ENCODE measurements at regions not wholly inside any gene's neighbourhood (a gene's known extent, or its start where the extent isn't known, plus 50 kb on each side); places are given as distances from the start of the nearest gene placed in this dataset.
"Not testable (repeated sequence)": the region's sequence is repeated elsewhere in the genome, so short reads cannot be mapped to it uniquely, and the experiment has no call there.

GRCh38 chr17:16857746-16858145 is 114.2 kb downstream of the TNFRSF13B start:
- not testable (repeated sequence) for DNase-seq; H3K9me3 ChIP-seq (ENCODE audit: insufficient read depth, low read length, severe bottlenecking); H3K27me3 ChIP-seq (ENCODE audit: insufficient read depth, low read length, poor library complexity); H3K9ac ChIP-seq (ENCODE audit: low read depth, low read length); H3K4me2 ChIP-seq (ENCODE audit: insufficient read depth, low read length); H3K4me3 ChIP-seq (ENCODE audit: low read depth in 1 of 2, low read length in 2 of 2); H3K36me3 ChIP-seq (ENCODE audit: insufficient read depth, low read length); ATAC-seq (ENCODE audit: insufficient read depth, low read depth); H3K27ac ChIP-seq (ENCODE audit: low read length); H3K4me1 ChIP-seq (ENCODE audit: insufficient read depth, low read length); H3K79me2 ChIP-seq (ENCODE audit: insufficient read depth, low read length); H4K20me1 ChIP-seq (ENCODE audit: insufficient read depth, low read length); H2AFZ ChIP-seq (ENCODE audit: low read depth, low read length)

GRCh38 chr17:16856846-16857245 is 115.1 kb downstream of the TNFRSF13B start:
- not testable (repeated sequence) for ATAC-seq (ENCODE audit: insufficient read depth, low read depth); H3K79me2 ChIP-seq (ENCODE audit: insufficient read depth, low read length); H3K4me2 ChIP-seq (ENCODE audit: insufficient read depth, low read length)

GRCh38 chr17:16856171-16856570 is 115.7 kb downstream of the TNFRSF13B start:
- not testable (repeated sequence) for H3K27ac ChIP-seq (ENCODE audit: low read length); H4K20me1 ChIP-seq (ENCODE audit: insufficient read depth, low read length); H3K36me3 ChIP-seq (ENCODE audit: insufficient read depth, low read length); H3K9me3 ChIP-seq (ENCODE audit: insufficient read depth, low read length, severe bottlenecking); ATAC-seq (ENCODE audit: insufficient read depth, low read depth); H2AFZ ChIP-seq (ENCODE audit: low read depth, low read length); H3K4me2 ChIP-seq (ENCODE audit: insufficient read depth, low read length); H3K4me3 ChIP-seq (ENCODE audit: low read depth in 1 of 2, low read length in 2 of 2); H3K79me2 ChIP-seq (ENCODE audit: insufficient read depth, low read length); DNase-seq; H3K4me1 ChIP-seq (ENCODE audit: insufficient read depth, low read length); H3K27me3 ChIP-seq (ENCODE audit: insufficient read depth, low read length, poor library complexity); H3K9ac ChIP-seq (ENCODE audit: low read depth, low read length)

More at GRCh38 chr17:16856846-16857245, 115.1 kb downstream of the TNFRSF13B start:
- H3K36me3 ChIP-seq (ENCODE audit: insufficient read depth, low read length); H3K9me3 ChIP-seq (ENCODE audit: insufficient read depth, low read length, severe bottlenecking); H2AFZ ChIP-seq (ENCODE audit: low read depth, low read length); H3K4me3 ChIP-seq (ENCODE audit: low read depth in 1 of 2, low read length in 2 of 2); H3K27ac ChIP-seq (ENCODE audit: low read length); H4K20me1 ChIP-seq (ENCODE audit: insufficient read depth, low read length); H3K9ac ChIP-seq (ENCODE audit: low read depth, low read length); DNase-seq; H3K27me3 ChIP-seq (ENCODE audit: insufficient read depth, low read length, poor library complexity); H3K4me1 ChIP-seq (ENCODE audit: insufficient read depth, low read length): not testable (repeated sequence)

GRCh38 chr17:16854636-16855035 is 117.3 kb downstream of the TNFRSF13B start:
- not testable (repeated sequence) for DNase-seq; ATAC-seq (ENCODE audit: insufficient read depth, low read depth); H3K9me3 ChIP-seq (ENCODE audit: insufficient read depth, low read length, severe bottlenecking); H2AFZ ChIP-seq (ENCODE audit: low read depth, low read length); H3K4me1 ChIP-seq (ENCODE audit: insufficient read depth, low read length); H3K4me2 ChIP-seq (ENCODE audit: insufficient read depth, low read length); H3K79me2 ChIP-seq (ENCODE audit: insufficient read depth, low read length); H3K36me3 ChIP-seq (ENCODE audit: insufficient read depth, low read length); H3K27ac ChIP-seq (ENCODE audit: low read length); H4K20me1 ChIP-seq (ENCODE audit: insufficient read depth, low read length); H3K4me3 ChIP-seq (ENCODE audit: low read depth in 1 of 2, low read length in 2 of 2); H3K9ac ChIP-seq (ENCODE audit: low read depth, low read length); H3K27me3 ChIP-seq (ENCODE audit: insufficient read depth, low read length, poor library complexity)

- no peak overlapping the region for H3K4me2 ChIP-seq (ENCODE audit: insufficient read depth, low read length)
- H3K27me3 ChIP-seq (ENCODE audit: insufficient read depth, low read length, poor library complexity): no peaks in the 10 kb centered on the region
- H3K4me3 ChIP-seq (ENCODE audit: low read depth in 1 of 2, low read length in 2 of 2): no peak overlapping the region
- ATAC-seq (ENCODE audit: insufficient read depth, low read depth): no peak
- TF ChIP-seq EZH2 (IDR thresholded peaks at IDR 0.05; ENCODE audit: borderline replicate concordance, low read depth, low read length, severe bottlenecking) (no peak), CTCF (IDR thresholded peaks at IDR 0.05; ENCODE audit: borderline replicate concordance, extremely low read depth, low read length, poor library complexity, severe bottlenecking) (no peak)
- H3K27ac ChIP-seq (ENCODE audit: low read length): no peak overlapping the region
- no peak for DNase-seq
- H3K36me3 ChIP-seq (ENCODE audit: insufficient read depth, low read length): no peaks in the 10 kb centered on the region
- no peaks in the 10 kb centered on the region for H3K79me2 ChIP-seq (ENCODE audit: insufficient read depth, low read length)
- H3K9me3 ChIP-seq (ENCODE audit: insufficient read depth, low read length, severe bottlenecking): no peaks in the 10 kb centered on the region
- H4K20me1 ChIP-seq (ENCODE audit: insufficient read depth, low read length): no peaks in the 10 kb centered on the region
- no peak overlapping the region for H3K9ac ChIP-seq (ENCODE audit: low read depth, low read length)
- no peak overlapping the region for H2AFZ ChIP-seq (ENCODE audit: low read depth, low read length)
- H3K4me1 ChIP-seq (ENCODE audit: insufficient read depth, low read length): no peaks in the 10 kb centered on the region
Observed at GRCh38 chr17:16853661-16854320, 118.1 kb downstream of the TNFRSF13B start.

GRCh38 chr17:16849861-16850260 is 122.1 kb downstream of the TNFRSF13B start:
- not testable (repeated sequence) for H3K9me3 ChIP-seq (ENCODE audit: insufficient read depth, low read length, severe bottlenecking); H3K27me3 ChIP-seq (ENCODE audit: insufficient read depth, low read length, poor library complexity); H4K20me1 ChIP-seq (ENCODE audit: insufficient read depth, low read length); H3K4me1 ChIP-seq (ENCODE audit: insufficient read depth, low read length); DNase-seq; H3K4me3 ChIP-seq (ENCODE audit: low read depth in 1 of 2, low read length in 2 of 2); H3K4me2 ChIP-seq (ENCODE audit: insufficient read depth, low read length); ATAC-seq (ENCODE audit: insufficient read depth, low read depth); H3K27ac ChIP-seq (ENCODE audit: low read length); H3K79me2 ChIP-seq (ENCODE audit: insufficient read depth, low read length); H3K9ac ChIP-seq (ENCODE audit: low read depth, low read length); H2AFZ ChIP-seq (ENCODE audit: low read depth, low read length); H3K36me3 ChIP-seq (ENCODE audit: insufficient read depth, low read length)

- H3K27me3 ChIP-seq (ENCODE audit: insufficient read depth, low read length, poor library complexity); H3K9ac ChIP-seq (ENCODE audit: low read depth, low read length); H3K9me3 ChIP-seq (ENCODE audit: insufficient read depth, low read length, severe bottlenecking); ATAC-seq (ENCODE audit: insufficient read depth, low read depth); H3K36me3 ChIP-seq (ENCODE audit: insufficient read depth, low read length); H3K79me2 ChIP-seq (ENCODE audit: insufficient read depth, low read length); H3K27ac ChIP-seq (ENCODE audit: low read length); H3K4me3 ChIP-seq (ENCODE audit: low read depth in 1 of 2, low read length in 2 of 2); H3K4me1 ChIP-seq (ENCODE audit: insufficient read depth, low read length); DNase-seq; H3K4me2 ChIP-seq (ENCODE audit: insufficient read depth, low read length); H4K20me1 ChIP-seq (ENCODE audit: insufficient read depth, low read length); H2AFZ ChIP-seq (ENCODE audit: low read depth, low read length): not testable (repeated sequence)
Observed at GRCh38 chr17:16848997-16849396, 122.9 kb downstream of the TNFRSF13B start.
